ENCODE measurements at regions not wholly inside any gene's neighbourhood (a gene's known extent, or its start where the extent isn't known, plus 50 kb on each side); places are given as distances from the start of the nearest gene placed in this dataset.

- intact Hi-C loops (cut with DNase I; ENCODE audit: low total_unique reads), result no loop called here
- no peak overlapping the region for H3K4me3 ChIP-seq (ENCODE audit: low read depth, poor library complexity, severe bottlenecking)
- DNase-seq (ENCODE audit: low spot score in 2 of 2), result no peak
- TF ChIP-seq POLR2A (IDR thresholded peaks at IDR 0.05), result no peak
- no peak for TF ChIP-seq CTCF (IDR thresholded peaks at IDR 0.05)
These were observed 626.4 kb upstream of the GOLIM4 start for GRCh38 chr3:168722091-168722490.

GRCh38 chr3:168714609-168715240 lies 619.0 kb upstream of the GOLIM4 start:
- DNase-seq (ENCODE audit: low spot score in 2 of 2), result no peak
- no peak overlapping the region for H3K4me3 ChIP-seq (ENCODE audit: low read depth, poor library complexity, severe bottlenecking)
- TF ChIP-seq CTCF (IDR thresholded peaks at IDR 0.05) (no peak), POLR2A (IDR thresholded peaks at IDR 0.05) (no peak)
- WGBS, 2 donors, result 72 to 81% methylated on average over 1 of the region's 1 CpG
- intact Hi-C loops (cut with DNase I; ENCODE audit: low total_unique reads), result no loop called here

- intact Hi-C loops (cut with DNase I; ENCODE audit: low total_unique reads), result no loop called here
- no peak overlapping the region for H3K4me3 ChIP-seq (ENCODE audit: low read depth, poor library complexity, severe bottlenecking)
- DNase-seq (ENCODE audit: low spot score in 2 of 2), result no peak
- 66 to 74% methylated on average over 9 of the region's 9 CpGs for WGBS, 2 donors
- TF ChIP-seq POLR2A (IDR thresholded peaks at IDR 0.05), result no peak
- no peak for TF ChIP-seq CTCF (IDR thresholded peaks at IDR 0.05)
These were observed 613.3 kb upstream of the GOLIM4 start for GRCh38 chr3:168709073-168709472.

GRCh38 chr3:168707900-168708299 lies 612.2 kb upstream of the GOLIM4 start:
- H3K4me3 ChIP-seq (ENCODE audit: low read depth, poor library complexity, severe bottlenecking), result no peak overlapping the region
- TF ChIP-seq POLR2A (IDR thresholded peaks at IDR 0.05), result no peak
- TF ChIP-seq CTCF (IDR thresholded peaks at IDR 0.05), result no peak
- no peak for DNase-seq (ENCODE audit: low spot score in 2 of 2)
- intact Hi-C loops (cut with DNase I; ENCODE audit: low total_unique reads), result no loop called here
- 65 to 66% methylated on average over 2 of the region's 2 CpGs for WGBS, 2 donors

GRCh38 chr3:168705412-168705811 lies 609.7 kb upstream of the GOLIM4 start:
- WGBS, 2 donors, result 90 to 91% methylated on average over 3 of the region's 3 CpGs
- DNase-seq (ENCODE audit: low spot score in 2 of 2), result no peak
- intact Hi-C loops (cut with DNase I; ENCODE audit: low total_unique reads), result no loop called here
- TF ChIP-seq CTCF (IDR thresholded peaks at IDR 0.05), result no peak
- H3K4me3 ChIP-seq (ENCODE audit: low read depth, poor library complexity, severe bottlenecking), result no peak overlapping the region

GRCh38 chr3:168696051-168696450 lies 600.3 kb upstream of the GOLIM4 start:
- H3K4me3 ChIP-seq (ENCODE audit: low read depth, poor library complexity, severe bottlenecking), result no peak overlapping the region
- 83 to 84% methylated on average over 3 of the region's 3 CpGs for WGBS, 2 donors
- no peak for TF ChIP-seq CTCF (IDR thresholded peaks at IDR 0.05)
- TF ChIP-seq POLR2A (IDR thresholded peaks at IDR 0.05), result no peak
- intact Hi-C loops (cut with DNase I; ENCODE audit: low total_unique reads), result no loop called here
- DNase-seq (ENCODE audit: low spot score in 2 of 2), result no peak
